DOHH2 (cell line): ENCODE measurements at regions not wholly inside any gene's neighbourhood (a gene's known extent, or its start where the extent isn't known, plus 50 kb on each side); places are given as distances from the start of the nearest gene placed in this dataset.

ENCODE experiments used
- H3F3A ChIP-seq: fragments of 200-600 bp; sonication (generic), shearing (Covaris generic); 2 replicates; pipeline ENCODE4 v1.6.0; 2016; ENCODE audit warnings: antibody characterized with exemption, mild to moderate bottlenecking; ENCODE audit not compliant: control insufficient read depth, insufficient read depth
- H3K27ac ChIP-seq: fragments of 200-600 bp; sonication (generic); 2 replicates; pipeline ENCODE4 v1.5.1; 2014; ENCODE audit warnings: low read depth, mild to moderate bottlenecking, low read length, moderate library complexity
- H3K27me3 ChIP-seq: fragments of 200-600 bp; sonication (generic); 2 replicates; pipeline ENCODE4 v1.6.1; 2014; ENCODE audit warnings: mild to moderate bottlenecking, low read length, mixed read lengths; ENCODE audit not compliant: control insufficient read depth
- H3K36me3 ChIP-seq: fragments of 200-600 bp; sonication (generic); 2 replicates; pipeline ENCODE4 v1.6.1; 2014; ENCODE audit warnings: mild to moderate bottlenecking, low read length, moderate library complexity, mixed read lengths; ENCODE audit not compliant: control insufficient read depth
- H3K4me1 ChIP-seq: fragments of 200-600 bp; sonication (generic); 2 replicates; pipeline ENCODE4 v1.6.1; 2014; ENCODE audit warnings: mild to moderate bottlenecking, low read length, mixed read lengths; ENCODE audit not compliant: control insufficient read depth
- H3K4me2 ChIP-seq: fragments of 200-600 bp; sonication (generic); 2 replicates; pipeline ENCODE4 v1.6.0; 2014; ENCODE audit warnings: mild to moderate bottlenecking, low read length, moderate library complexity
- H3K4me3 ChIP-seq: fragments of 200-600 bp; sonication (generic); 2 replicates; pipeline ENCODE4 v1.5.1; 2014; ENCODE audit warnings: mild to moderate bottlenecking, low read length, mixed read lengths
- H3K79me2 ChIP-seq: fragments of 200-600 bp; sonication (generic); 2 replicates; pipeline ENCODE4 v1.6.1; 2014; ENCODE audit warnings: mild to moderate bottlenecking, low read length, mixed read lengths; ENCODE audit not compliant: control insufficient read depth
- H3K9me2 ChIP-seq: fragments of 200-600 bp; sonication (generic); replicated peaks from 2 replicates; pipeline ENCODE4 v1.6.1; 2014; ENCODE audit warnings: mild to moderate bottlenecking, low read length, mixed read lengths; ENCODE audit not compliant: control insufficient read depth
- H3K9me3 ChIP-seq: fragments of 200-600 bp; sonication (generic); 2 replicates; pipeline ENCODE4 v1.6.1; 2014; ENCODE audit warnings: antibody characterized with exemption, low read length, mixed read lengths; ENCODE audit not compliant: control insufficient read depth, insufficient read depth
- H4K20me1 ChIP-seq: fragments of 200-600 bp; sonication (generic); 2 replicates; pipeline ENCODE4 v1.6.0; 2014; ENCODE audit warnings: low read depth, mild to moderate bottlenecking, antibody characterized with exemption, low read length, moderate library complexity; ENCODE audit not compliant: control insufficient read depth, insufficient read depth
- EZH2phosphoT487 ChIP-seq: fragments of 200-600 bp; sonication (generic); IDR thresholded peaks from 2 replicates; pipeline ENCODE4 v1.6.1; 2017; ENCODE audit warnings: borderline replicate concordance, mild to moderate bottlenecking, antibody characterized with exemption, low read length, moderate library complexity, mixed read lengths
- TF ChIP-seq, protein P1 (sequence below): fragments of 200-600 bp; sonication (generic); IDR thresholded peaks from one replicate; pipeline ENCODE4 v1.5.1; 2014; ENCODE audit warnings: antibody characterized with exemption, mild to moderate bottlenecking, low read depth, low read length; ENCODE audit not compliant: poor library complexity, severe bottlenecking

DNA sequence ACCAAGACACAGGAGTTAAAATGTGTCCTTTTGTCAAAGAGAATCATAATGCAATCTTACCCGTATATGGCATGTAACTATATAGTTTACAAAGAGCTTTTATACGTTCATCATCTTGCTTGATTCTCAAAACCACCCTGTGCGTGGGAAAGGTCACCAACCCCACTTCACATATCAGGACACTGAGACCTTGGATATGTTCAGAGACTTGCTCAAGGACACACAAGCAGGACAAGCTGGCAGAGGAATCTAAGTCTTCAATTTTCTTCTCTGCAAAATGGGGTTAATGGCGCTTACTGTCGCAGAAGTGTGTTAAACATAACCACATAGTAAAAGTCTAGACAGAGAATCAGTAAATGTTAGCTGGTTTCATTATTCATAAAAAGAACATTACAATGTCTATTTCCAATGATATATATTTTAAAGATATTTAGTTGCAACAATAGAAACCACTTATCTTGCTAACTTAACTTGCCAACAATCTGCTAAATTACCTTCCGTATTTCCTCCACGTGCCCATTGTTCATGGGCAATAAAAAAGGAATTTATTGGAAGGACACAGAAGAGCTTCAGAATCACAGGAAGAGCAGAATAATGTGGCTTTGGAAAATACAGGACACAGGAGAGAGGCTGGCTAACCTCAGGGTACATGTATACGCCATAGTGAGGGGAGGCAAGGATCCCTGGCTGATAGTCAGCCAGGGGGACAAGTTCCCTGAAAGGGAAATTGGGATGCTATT is 64.6 kb upstream of the TAPT1 start:
- H3K9me3 ChIP-seq, result no peaks in the 10 kb centered on the region
- H4K20me1 ChIP-seq, result no peaks in the 10 kb centered on the region
- no peaks in the 10 kb centered on the region for H3K79me2 ChIP-seq
- no peak overlapping the region for H3K4me2 ChIP-seq
- H3K4me1 ChIP-seq, result no peaks in the 10 kb centered on the region
- H3K27me3 ChIP-seq, result peaks cover 6% of the 10 kb centered on the region; the same call in 1 of the 2 replicates
- no peak overlapping the region for H3K4me3 ChIP-seq
- H3K9me2 ChIP-seq, result no peaks in the 10 kb centered on the region
- H3F3A ChIP-seq, result no peaks in the 10 kb centered on the region
- no peaks in the 10 kb centered on the region for H3K36me3 ChIP-seq
- TF ChIP-seq, protein P1, sequence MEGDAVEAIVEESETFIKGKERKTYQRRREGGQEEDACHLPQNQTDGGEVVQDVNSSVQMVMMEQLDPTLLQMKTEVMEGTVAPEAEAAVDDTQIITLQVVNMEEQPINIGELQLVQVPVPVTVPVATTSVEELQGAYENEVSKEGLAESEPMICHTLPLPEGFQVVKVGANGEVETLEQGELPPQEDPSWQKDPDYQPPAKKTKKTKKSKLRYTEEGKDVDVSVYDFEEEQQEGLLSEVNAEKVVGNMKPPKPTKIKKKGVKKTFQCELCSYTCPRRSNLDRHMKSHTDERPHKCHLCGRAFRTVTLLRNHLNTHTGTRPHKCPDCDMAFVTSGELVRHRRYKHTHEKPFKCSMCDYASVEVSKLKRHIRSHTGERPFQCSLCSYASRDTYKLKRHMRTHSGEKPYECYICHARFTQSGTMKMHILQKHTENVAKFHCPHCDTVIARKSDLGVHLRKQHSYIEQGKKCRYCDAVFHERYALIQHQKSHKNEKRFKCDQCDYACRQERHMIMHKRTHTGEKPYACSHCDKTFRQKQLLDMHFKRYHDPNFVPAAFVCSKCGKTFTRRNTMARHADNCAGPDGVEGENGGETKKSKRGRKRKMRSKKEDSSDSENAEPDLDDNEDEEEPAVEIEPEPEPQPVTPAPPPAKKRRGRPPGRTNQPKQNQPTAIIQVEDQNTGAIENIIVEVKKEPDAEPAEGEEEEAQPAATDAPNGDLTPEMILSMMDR, result no peak
- no peak for TF ChIP-seq EZH2phosphoT487
- H3K27ac ChIP-seq, result no peak overlapping the region

DNA sequence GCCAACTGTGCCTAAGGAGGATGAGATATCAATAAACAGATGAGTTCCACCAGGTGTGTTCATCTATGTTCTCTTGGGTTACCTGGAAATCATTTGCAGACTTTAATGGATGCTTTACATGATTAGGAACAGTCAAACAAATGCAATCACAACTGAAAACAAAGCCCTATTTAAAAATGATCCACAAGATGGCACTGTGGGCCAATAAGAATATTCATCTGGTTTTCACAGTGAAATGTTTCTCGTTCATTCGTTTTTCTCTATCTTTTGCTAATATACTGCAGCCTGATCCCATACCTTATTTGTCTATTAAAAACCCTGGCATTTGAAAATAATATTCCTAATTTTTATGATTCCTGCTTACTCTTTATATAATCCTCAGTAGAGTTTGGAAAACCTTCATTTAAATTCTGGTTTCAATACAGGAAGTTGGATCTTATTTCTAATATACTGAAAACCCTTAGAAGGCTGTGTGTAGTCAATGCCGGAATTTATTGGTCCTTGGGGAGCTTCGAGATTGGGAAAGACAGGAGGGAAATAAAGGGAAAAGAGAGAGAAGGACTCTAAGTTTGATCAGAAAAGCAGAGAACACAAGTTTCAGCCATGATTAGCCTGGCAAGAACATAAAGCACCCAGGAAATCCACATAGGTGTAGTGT is 63.8 kb upstream of the TAPT1 start:
- Histone ChIP-seq H3K4me1 (no peaks in the 10 kb centered on the region), H3K9me2 (no peaks in the 10 kb centered on the region), H3K9me3 (no peaks in the 10 kb centered on the region), H3K79me2 (no peaks in the 10 kb centered on the region), H3K27ac (no peak overlapping the region), H3K27me3 (peaks cover 6% of the 10 kb centered on the region; the same call in 1 of the 2 replicates), H3F3A (no peaks in the 10 kb centered on the region), H4K20me1 (no peaks in the 10 kb centered on the region), H3K36me3 (no peaks in the 10 kb centered on the region), H3K4me3 (no peak overlapping the region), H3K4me2 (no peak overlapping the region)
- TF ChIP-seq, protein P1, result peak; percentile 66
- TF ChIP-seq EZH2phosphoT487, result no peak

DNA sequence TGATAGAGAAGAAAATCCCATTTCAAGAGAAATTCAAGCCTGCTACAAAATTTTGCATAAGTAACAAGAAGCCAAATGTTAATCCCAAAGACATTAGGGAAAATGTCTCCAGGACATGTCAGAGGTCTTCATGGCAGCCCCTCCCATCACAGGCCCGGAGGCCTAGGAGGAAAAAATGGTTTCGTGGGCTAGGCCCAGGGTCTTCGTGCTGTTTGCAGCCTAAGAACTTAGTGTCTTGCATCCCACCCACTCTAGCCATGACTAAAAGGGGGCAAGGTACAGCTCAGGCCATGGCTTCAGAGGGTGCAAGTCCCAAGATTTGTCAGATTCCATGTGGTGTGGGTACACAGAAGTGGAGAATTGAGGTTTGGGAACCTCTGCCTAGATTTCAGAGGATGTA is 57.8 kb upstream of the TAPT1 start:
- Histone ChIP-seq H3K4me1 (no peaks in the 10 kb centered on the region), H3K27ac (no peak overlapping the region), H3F3A (no peaks in the 10 kb centered on the region), H3K36me3 (no peaks in the 10 kb centered on the region), H3K4me3 (no peak overlapping the region), H3K9me2 (no peaks in the 10 kb centered on the region), H3K79me2 (no peaks in the 10 kb centered on the region), H4K20me1 (no peaks in the 10 kb centered on the region), H3K9me3 (peaks cover 6% of the 10 kb centered on the region; the same call in 1 of the 2 replicates), H3K4me2 (no peak overlapping the region), H3K27me3 (peaks cover 5% of the 10 kb centered on the region; the same call in 1 of the 2 replicates)
- TF ChIP-seq, protein P1, result no peak
- TF ChIP-seq EZH2phosphoT487, result no peak
